ENCODE measurements at regions not wholly inside any gene's neighbourhood (a gene's known extent, or its start where the extent isn't known, plus 50 kb on each side); places are given as distances from the start of the nearest gene placed in this dataset.

DNA sequence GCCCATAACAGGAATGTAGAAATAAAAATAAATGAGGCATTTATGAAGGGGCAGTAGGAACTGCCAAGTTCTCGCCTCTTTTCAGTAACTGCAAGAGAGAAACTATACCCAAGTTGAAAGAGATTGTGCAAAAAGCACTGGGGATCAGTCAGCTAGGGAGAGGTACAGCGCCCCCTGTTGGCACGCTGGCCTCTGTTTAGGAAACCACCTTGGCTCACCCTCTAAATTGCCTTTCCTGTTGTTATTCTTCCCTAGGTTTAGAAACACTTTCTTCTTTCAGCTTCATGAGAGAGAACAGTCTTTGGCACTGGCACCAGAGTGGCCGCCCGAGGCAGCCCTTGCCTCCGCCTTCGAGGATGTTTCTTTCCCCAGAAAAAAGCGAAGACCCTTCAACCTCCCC is 348.5 kb downstream of the MID1IP1 start:
- peak; percentile 80 to 82 for DNase-seq

DNA sequence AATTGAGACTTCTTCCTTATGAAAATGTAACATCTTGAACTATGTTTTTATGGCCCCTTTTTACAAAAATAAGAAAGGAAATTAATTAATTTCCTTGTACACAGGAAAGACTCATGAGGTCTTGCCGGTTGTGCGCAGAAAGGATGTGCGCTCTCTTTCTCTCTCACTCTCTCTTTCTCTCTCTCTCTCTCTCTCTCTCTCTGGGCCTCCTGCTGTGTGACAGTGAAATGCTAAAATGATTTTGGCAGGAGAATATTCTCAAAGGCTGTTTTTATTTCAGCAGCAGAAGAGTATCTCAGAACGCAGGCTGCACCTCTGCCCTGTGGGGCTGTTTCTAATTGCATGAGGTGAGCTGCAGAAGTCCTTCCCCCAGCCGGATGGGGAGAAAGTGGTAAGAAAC is 349.0 kb downstream of the MID1IP1 start:
- DNase-seq: no peak

DNA sequence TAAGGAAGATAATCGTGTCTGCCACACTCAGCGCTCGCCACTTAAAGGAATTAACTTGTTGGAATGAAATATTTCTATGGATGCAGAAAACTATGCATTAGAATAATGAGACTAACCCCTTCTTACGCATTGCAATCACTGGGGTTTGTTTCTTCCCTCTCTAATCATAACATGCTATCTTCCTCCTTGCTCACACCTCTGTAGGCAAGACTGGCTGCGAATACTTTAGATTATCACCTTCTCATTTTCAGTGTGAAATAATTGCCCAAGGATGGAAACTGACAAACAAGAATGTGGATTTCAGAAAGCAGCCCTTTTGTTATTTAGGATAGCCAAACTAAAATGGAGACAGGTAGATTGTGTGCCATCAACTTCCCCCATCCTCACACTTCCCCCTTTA is 349.4 kb downstream of the MID1IP1 start:
- no peak for DNase-seq

DNA sequence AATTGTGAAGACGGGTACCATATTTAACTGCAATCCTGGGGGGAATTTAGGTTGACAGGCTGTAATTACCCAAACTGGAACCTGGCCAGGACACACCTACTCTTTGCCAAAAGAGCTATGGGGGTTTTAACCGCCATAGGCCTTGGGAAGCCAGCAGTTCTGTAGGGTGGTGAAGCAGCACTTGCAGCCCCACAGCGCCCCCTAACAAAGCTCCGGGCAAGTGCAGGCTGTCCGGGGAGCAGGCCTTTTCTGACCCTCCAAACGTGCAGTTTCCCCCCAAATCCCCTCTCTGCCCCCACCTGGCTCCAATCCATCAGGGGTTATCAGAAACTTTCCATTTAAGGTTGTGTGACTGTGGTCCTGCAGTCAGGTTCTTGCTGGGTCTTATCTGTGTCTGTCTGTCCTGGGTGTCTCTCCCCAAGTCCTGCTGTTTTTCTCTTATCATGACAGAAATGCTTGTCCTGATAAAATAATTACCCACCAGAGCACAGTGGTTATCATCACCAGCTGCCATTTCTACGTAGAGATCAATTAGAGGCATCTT is 350.9 kb downstream of the MID1IP1 start:
- DNase-seq: peak; percentile 22 to 47

DNA sequence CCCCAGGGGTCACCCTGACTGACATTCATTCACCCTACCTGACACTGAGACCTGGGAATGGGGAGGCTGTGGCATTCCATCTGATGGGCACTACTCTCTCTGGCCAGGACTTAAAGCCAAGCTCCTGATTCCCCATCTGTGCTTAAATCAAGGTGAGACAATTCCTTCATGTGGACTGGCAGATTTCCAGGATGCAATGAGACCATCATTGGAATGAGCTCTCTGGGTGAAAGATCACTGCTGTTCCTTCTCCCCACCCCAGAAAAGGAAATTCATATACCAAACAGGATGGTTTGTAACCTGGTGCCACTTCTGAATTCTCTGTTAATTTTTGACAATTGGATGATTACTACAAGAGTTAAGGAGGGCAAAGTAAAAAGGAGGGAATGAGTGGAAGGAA is 354.8 kb downstream of the MID1IP1 start:
- no peak for DNase-seq

DNA sequence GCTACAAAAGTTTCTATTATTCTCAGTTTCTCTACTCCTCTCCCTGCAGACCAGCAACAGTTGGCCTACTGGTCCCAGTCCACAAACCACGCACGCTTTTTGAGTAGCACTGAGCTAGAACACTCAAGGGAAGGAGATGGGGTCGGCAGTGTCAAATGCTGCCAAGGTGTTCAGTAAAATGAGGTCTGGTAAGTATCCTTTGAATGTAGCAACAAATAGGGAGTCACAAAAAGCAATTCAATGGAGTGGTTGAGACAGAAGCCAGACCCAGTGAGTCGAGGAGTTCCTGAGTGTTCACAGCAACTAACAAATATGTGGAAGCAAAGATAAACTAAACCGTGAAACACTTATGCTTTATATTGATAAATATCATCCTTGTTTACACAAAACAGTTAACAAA is 355.7 kb downstream of the MID1IP1 start:
- DNase-seq: no peak

- no peak for DNase-seq
Observed at GRCh38 chrX:39157796-39158195, 356.5 kb downstream of the MID1IP1 start.

GRCh38 chrX:39158801-39159657 is 357.8 kb downstream of the MID1IP1 start:
- DNase-seq: peak; percentile 86 to 94

DNA sequence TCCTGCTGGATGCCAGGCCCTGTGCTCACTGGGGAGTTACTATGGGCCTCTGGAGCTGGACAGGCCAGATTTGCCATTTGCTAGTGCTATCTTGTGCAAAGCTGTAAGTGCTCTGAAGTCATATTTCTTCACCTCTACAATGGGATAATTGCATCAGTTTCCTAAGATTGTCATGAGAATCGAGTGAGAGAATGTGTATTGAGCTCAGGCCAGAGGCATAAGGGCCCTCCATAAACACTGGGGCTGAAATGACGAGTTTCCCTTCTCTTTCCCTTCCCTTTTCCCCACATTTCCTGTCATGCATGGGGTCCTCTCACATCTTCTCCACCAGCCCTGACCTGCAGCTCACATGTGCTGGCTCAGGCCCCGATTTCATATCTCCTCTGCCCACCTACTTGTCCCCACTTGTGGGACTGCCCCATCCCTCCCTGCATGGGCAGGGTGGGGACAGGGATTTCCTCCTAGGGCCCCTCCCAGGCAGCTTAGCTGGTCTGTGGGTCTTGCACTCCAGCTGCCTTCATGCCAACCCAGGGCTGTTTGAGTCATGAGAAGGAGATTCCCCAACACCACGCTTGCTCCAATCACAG is 358.8 kb downstream of the MID1IP1 start:
- DNase-seq: peak; percentile 65 to 69

DNA sequence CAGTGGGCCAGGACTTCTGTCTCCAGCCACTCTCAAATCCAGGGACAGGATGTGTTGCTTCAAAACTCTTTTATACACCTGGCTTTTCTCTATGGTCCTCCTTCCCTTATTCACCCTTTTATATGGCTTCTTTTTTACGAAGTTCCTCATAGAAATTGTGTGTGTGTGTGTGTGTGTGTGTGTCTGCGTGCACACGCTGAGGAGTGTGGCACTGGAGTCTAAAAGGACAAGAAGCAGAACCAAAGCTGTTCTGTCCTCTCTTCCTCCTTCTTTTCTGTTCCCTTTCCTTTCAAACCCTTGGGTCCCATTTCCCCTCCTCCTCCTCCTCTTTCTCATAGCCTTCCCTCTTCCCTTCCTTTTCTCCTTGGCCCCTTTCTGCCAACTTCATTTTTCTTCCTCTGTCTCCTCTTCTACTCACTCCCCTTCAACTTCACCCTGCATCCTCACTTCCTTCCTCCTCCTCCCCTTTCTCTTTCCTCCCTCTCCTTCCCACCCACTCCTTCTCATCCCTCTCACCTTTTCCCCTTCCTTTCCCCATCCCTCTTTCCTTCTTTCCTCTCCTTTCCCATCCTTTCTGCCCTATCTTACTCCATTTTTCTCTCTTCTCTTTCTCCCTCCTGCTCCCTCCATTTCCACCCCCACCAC is 360.5 kb downstream of the MID1IP1 start:
- peak; percentile 44 to 46 for DNase-seq

DNA sequence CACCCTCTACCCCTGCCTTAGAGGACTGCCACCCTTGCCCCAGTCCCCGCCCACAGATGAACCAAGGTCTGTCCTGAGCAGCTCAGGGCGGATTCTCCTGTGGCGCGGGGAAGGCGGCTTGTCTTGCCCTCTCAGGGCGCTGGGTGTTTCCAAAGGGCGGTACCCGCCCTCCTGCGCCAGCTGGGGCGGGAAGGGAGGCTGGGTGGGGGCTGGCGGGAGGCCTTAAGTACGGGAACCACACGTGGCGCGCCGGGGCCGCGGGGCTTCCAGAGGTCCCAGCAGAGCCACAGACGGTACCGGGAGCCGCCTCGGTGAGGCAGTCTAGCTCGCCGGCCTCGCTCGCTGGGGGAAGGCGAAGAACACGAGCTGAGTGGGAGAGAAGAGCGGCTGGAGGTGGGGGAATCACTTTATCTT is 361.1 kb downstream of the MID1IP1 start:
- DNase-seq: peak; percentile 12 to 59

DNA sequence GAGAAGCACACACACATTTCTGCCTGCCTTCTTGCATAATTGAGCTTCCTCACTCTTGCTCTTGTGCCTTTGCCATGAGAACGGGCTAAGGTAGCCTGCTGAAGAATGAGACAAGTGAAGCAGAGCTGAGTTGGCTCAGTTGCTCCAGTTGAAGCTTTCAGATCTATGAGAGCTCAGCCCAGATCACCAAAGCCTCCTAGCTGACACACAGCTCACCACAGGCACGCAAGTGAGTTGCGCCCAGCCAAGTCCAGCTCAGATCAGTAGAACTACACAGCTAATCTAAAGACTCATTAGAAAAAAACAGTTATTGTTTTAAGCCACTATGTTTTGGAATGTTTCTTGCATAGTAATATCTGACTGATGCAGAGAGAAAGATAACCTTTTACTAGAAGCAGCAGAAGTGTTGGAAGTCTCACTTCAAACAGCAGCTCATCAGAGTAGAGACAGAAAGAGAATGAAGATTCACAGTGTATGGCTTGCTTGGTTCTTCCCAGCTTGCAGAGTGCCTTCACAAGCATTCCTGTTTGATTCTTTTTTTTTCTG is 362.4 kb downstream of the MID1IP1 start:
- DNase-seq: peak in 1 of 2 donors; percentile 21

DNA sequence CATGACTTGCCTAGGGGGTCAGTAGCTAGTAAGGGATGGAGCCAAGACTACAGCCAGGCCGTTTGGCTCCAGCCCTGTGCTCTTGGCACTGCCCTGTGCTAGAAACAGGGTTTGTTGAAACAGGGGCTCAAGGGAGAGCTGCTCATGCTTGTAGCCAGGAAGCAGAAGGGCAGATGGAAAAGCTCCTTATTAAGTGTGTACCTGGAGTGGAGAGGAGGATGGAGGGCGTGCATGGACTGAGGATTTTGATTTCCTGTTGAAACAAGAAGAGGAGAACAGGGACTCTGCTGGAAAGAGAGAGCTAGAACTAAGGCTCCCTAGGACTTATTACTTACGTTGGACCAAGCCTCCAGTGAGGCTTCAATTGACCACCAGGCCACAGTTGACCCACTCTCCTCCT is 363.0 kb downstream of the MID1IP1 start:
- DNase-seq: no peak

DNA sequence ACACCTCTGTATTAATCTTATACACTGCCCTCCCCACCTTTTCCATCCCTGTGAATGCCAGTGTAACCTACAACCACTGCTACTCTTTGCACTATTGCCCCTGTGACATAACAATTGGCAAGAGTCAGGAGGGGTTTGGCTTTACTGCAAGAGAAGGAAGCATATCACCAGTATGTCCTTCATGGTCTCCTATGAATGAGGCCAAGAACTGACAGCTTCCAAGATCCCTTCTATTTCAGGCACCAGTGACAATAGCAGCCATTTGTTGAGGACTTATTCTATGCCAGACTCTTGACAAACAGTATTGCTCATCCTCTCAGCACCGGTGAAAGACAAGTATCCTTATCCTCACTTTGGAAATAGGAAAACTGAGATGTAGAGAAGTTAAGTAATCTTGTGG is 363.9 kb downstream of the MID1IP1 start:
- DNase-seq: no peak

GRCh38 chrX:39165773-39166172 is 364.5 kb downstream of the MID1IP1 start:
- DNase-seq: no peak

DNA sequence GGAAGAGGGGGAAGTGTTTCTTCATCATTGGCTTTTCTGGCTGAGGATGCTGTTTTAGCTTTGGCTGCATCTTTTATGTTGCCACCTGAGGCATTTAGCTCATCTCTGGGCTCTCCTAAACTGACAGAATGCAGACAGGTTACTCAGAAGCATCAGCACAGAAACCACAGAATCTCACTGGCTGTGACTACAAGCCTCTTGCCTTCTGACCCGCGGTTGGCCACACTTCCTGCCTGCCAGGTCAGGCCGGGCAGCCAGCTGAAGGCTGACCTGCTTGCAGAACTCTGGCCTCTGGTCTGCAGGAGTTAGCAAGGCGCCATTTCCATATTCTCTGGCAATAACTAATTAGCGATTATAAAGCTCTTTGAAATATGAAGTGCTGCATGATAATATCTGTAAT is 366.5 kb downstream of the MID1IP1 start:
- no peak for DNase-seq

DNA sequence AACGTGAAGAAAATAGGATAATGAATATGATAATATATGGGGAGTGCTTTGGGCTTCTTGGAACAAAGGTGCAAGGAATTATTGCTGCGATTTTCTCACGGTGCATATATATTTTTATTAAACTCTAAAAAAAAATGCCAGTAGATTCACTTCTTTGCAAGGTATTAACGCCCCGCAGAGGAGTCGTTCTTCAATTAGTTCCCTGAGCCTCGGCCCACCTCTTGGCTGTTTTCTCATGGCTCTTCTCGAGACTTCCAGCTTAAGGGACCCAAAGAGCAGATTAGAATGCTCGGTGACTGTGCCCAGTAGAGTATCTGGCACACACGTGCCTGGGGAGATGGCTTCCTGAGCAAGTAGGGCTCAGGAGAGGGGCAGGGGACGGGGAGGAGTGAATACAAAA is 367.4 kb downstream of the MID1IP1 start:
- DNase-seq: no peak

GRCh38 chrX:39169976-39170375 is 368.7 kb downstream of the MID1IP1 start:
- peak; percentile 27 to 34 for DNase-seq

DNA sequence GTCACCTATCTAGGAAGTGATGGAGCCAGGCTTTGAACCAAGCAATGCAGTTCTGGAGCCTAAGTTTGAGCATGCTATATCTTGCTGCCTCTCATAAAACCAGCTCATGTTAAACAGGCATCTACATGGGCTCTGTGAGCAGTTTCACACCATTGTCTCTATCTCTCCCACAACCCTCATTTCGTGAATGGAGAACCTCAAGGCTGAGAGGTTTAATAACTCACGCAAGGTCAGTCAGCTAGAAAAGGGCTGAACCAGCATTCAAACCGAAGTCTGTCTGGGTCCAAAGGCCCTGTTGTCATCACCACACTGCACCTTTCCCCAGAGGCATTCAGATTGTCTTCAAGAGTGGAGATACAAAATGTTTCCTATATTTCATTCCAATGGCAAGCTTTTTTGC is 369.2 kb downstream of the MID1IP1 start:
- DNase-seq: no peak

DNA sequence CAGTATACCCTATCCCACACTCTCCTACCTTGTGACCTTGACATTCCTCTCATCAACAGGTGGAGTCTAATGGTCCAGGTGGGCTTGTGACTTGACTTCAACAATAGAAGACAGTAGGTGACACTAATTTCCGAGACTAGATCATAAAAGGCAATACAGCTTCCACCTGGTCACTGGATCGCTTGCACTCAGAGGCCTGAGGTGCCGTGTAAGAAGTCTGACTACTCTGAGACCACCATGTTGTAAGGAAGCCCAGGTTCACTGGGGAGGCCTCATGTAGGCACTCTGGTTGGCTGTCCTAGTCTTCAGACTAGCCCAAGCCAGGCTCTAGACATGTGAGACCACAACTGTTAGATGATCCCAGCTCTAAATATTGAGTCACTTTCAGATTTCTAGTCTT is 370.4 kb downstream of the MID1IP1 start:
- no peak for DNase-seq

- no peak for DNase-seq
Observed at GRCh38 chrX:39174241-39174771, 373.0 kb downstream of the MID1IP1 start.

DNA sequence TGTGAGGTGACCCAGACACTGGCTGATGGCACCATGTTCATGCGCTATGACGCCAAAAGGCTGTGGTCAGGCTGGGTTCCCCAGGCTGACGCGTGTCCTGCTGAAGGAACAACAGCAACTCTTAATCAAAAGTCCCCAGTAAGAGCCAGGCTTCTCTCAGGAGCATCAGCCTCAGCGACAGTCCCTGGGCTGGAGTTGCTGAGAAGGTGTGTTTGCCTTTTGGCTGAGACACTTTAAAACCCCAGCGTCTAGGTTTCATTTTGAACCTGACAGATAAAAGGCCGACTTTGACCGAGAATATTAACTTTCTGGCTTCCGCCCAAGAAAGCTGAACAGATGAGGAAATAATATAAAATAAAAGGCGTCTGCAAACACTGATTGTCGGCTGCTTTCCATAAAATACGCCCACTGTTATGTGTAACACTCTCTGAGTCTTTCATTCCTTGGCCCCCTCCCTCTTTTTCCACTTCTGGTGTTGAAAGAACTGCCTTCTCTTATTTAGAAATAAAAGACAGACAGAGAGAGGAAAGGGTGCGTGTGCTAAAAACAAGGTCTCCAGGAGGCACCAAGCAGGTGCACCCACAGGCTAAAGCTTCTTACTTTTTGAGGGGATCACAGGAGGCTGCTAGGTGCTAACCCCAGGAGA is 373.6 kb downstream of the MID1IP1 start:
- peak; percentile 39 to 58 for DNase-seq

All from inflammatory macrophage (primary cell).